ENCODE measurements at regions not wholly inside any gene's neighbourhood (a gene's known extent, or its start where the extent isn't known, plus 50 kb on each side); places are given as distances from the start of the nearest gene placed in this dataset.

DNA sequence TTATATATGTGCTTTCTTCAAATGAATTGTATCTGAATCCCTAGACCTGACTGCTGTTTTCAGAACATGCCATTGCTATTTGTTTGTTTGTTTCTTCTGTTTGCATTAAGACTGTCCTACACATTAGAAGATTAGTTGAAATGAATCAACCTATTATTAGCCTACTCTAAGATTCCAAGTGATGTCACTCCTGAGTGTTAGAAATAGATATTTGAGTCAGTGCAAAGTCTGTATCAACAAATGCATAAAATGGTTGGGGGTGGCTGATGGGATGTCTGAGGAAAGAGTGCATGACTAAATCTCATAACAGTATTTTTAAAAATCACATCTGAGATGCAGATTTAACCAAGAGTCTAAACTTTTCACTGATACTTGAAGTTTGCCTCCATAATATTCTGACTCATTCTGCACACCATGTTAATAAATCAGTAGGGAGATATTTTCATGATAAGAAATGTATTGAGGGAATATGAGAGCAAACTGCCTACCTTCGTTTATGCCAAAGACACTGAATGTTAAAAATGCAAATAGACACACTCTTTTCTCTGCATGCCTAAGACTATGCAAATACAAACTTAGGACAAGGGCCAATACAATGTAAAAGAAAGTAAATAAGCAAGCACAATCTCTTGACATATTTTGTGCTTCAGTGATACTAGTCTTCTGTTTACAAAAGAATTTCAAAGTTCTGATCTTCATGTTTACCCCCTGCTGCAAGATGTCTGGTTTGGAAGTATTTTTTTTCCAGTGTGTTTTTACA is 253.3 kb downstream of the LIG4 start:
- H3K36me3 ChIP-seq: no peaks in the 10 kb centered on the region
- H3K27ac ChIP-seq: no peak overlapping the region
- no peak for TF ChIP-seq POLR2A (IDR thresholded peaks at IDR 0.05)
- no peak for TF ChIP-seq POLR2AphosphoS5 (IDR thresholded peaks at IDR 0.05)
- TF ChIP-seq, protein P1, sequence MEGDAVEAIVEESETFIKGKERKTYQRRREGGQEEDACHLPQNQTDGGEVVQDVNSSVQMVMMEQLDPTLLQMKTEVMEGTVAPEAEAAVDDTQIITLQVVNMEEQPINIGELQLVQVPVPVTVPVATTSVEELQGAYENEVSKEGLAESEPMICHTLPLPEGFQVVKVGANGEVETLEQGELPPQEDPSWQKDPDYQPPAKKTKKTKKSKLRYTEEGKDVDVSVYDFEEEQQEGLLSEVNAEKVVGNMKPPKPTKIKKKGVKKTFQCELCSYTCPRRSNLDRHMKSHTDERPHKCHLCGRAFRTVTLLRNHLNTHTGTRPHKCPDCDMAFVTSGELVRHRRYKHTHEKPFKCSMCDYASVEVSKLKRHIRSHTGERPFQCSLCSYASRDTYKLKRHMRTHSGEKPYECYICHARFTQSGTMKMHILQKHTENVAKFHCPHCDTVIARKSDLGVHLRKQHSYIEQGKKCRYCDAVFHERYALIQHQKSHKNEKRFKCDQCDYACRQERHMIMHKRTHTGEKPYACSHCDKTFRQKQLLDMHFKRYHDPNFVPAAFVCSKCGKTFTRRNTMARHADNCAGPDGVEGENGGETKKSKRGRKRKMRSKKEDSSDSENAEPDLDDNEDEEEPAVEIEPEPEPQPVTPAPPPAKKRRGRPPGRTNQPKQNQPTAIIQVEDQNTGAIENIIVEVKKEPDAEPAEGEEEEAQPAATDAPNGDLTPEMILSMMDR (IDR thresholded peaks at IDR 0.05): no peak
- H3K27me3 ChIP-seq: no peaks in the 10 kb centered on the region
- no peaks in the 10 kb centered on the region for H3K9me3 ChIP-seq
- no peak for DNase-seq (ENCODE audit: low spot score in 2 of 2)
- H3K4me1 ChIP-seq: no peaks in the 10 kb centered on the region
- H3K4me3 ChIP-seq: no peak overlapping the region
- intact Hi-C loops (cut with DNase I; ENCODE audit: low total_unique reads): no loop called here

DNA sequence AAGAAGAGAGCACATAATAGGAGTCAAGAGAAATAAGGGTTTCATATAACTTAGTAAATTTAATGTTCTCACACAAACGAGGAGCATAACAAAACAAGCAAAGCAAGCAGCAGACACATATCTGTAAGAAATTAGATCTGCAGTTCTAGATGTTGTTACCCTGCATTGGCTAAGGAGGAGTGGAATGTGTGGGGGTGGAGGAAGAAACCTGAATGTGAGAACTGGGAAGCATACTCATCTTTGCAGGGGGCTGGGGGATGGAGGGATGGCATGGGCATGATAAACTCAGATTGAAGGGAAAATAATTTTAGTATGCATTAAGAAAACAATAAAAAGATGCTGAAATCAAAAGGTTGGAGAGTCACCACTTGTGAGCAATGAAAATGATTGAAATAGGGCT is 255.0 kb downstream of the LIG4 start:
- Histone ChIP-seq H3K4me1 (no peaks in the 10 kb centered on the region), H3K9me3 (no peaks in the 10 kb centered on the region), H3K27ac (no peak overlapping the region), H3K27me3 (no peaks in the 10 kb centered on the region), H3K4me3 (no peak overlapping the region), H3K36me3 (no peaks in the 10 kb centered on the region)
- intact Hi-C loops (cut with DNase I; ENCODE audit: low total_unique reads): no loop called here
- no peak for TF ChIP-seq POLR2AphosphoS5 (IDR thresholded peaks at IDR 0.05)
- no peak for DNase-seq (ENCODE audit: low spot score in 2 of 2)

GRCh38 chr13:107956889-107957288 is 258.4 kb downstream of the LIG4 start:
- no peak overlapping the region for H3K4me3 ChIP-seq
- no peaks in the 10 kb centered on the region for H3K9me3 ChIP-seq
- no peaks in the 10 kb centered on the region for H3K4me1 ChIP-seq
- no peak for TF ChIP-seq POLR2A (IDR thresholded peaks at IDR 0.05)
- no peak for TF ChIP-seq POLR2AphosphoS5 (IDR thresholded peaks at IDR 0.05)
- TF ChIP-seq, protein P1 (IDR thresholded peaks at IDR 0.05): no peak
- no peaks in the 10 kb centered on the region for H3K27me3 ChIP-seq
- H3K36me3 ChIP-seq: no peaks in the 10 kb centered on the region
- no peak overlapping the region for H3K27ac ChIP-seq
- intact Hi-C loops (cut with DNase I; ENCODE audit: low total_unique reads): no loop called here
- no peak for DNase-seq (ENCODE audit: low spot score in 2 of 2)

- TF ChIP-seq POLR2AphosphoS5 (IDR thresholded peaks at IDR 0.05) (no peak), POLR2A (IDR thresholded peaks at IDR 0.05) (no peak)
- TF ChIP-seq, protein P1 (IDR thresholded peaks at IDR 0.05): no peak
- Histone ChIP-seq H3K27me3 (peaks cover 0 to 4% of the 10 kb centered on the region in 2 donors), H3K36me3 (no peaks in the 10 kb centered on the region), H3K4me3 (no peak overlapping the region), H3K9me3 (peaks cover 4 to 9% of the 10 kb centered on the region in 2 donors), H3K27ac (no peak overlapping the region), H3K4me1 (no peaks in the 10 kb centered on the region)
- no peak for DNase-seq (ENCODE audit: low spot score in 2 of 2)
- intact Hi-C loops (cut with DNase I; ENCODE audit: low total_unique reads): no loop called here
Measured at GRCh38 chr13:107942030-107942617, 273.2 kb downstream of the LIG4 start.

DNA sequence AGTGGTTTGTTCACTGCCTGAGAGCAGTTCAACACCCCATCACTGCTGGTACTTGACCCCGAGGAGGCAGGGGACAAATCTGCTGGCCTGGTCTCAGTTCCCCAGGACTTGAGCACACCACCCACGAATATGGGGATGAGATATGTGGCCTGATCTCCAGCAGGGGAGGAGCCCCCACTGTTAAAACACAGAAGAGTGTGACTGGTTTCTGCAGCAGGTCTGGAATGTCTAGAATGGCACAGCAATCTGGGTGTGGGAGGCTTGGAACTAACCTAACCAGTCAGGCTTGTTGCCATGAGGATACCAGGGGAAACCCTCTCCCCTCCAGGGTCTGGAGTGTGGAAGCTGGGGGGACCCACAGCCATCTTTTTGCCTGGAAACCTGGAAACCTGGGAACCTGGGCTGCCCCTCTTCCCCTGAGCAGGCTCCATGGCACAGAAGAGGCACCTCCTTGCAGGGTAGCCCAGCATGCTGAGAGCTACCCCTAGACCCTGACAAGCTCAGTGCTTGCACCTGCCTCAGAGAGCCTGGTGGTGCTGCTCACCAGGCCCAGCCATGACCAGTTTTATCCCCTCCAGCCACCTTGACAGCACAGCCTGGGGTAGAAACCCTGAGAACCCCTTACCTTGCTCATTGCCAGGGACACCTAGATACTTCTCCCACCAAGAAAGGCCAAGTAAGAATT is 273.8 kb downstream of the LIG4 start:
- TF ChIP-seq, protein P1 (IDR thresholded peaks at IDR 0.05): no peak
- TF ChIP-seq POLR2AphosphoS5 (IDR thresholded peaks at IDR 0.05) (no peak), POLR2A (IDR thresholded peaks at IDR 0.05) (no peak)
- H3K27me3 ChIP-seq: peaks cover 0 to 4% of the 10 kb centered on the region in 2 donors
- no peaks in the 10 kb centered on the region for H3K4me1 ChIP-seq
- intact Hi-C loops (cut with DNase I; ENCODE audit: low total_unique reads): no loop called here
- H3K27ac ChIP-seq: no peak overlapping the region
- no peak for DNase-seq (ENCODE audit: low spot score in 2 of 2)
- no peaks in the 10 kb centered on the region for H3K36me3 ChIP-seq
- H3K4me3 ChIP-seq: no peak overlapping the region
- H3K9me3 ChIP-seq: peaks cover 4 to 9% of the 10 kb centered on the region in 2 donors

All from breast epithelium (tissue), 4 donors.